OCI-LY1 (cell line): ENCODE measurements at regions not wholly inside any gene's neighbourhood (a gene's known extent, or its start where the extent isn't known, plus 50 kb on each side); places are given as distances from the start of the nearest gene placed in this dataset.

Experiments used
- CTCF ChIP-seq: fragments of 200-600 bp; sonication (generic), shearing (Covaris generic); IDR thresholded peaks from 2 replicates; pipeline ENCODE4 v1.5.1; 2017; ENCODE audit warnings: mild to moderate bottlenecking, antibody characterized with exemption, low read length, moderate library complexity, mixed read lengths
- EZH2 ChIP-seq: fragments of 200-600 bp; sonication (generic), shearing (Covaris generic); IDR thresholded peaks from 2 replicates; pipeline ENCODE4 v1.8.0; 2017; ENCODE audit warnings: borderline replicate concordance, mixed run types, mild to moderate bottlenecking, antibody characterized with exemption, low read length, moderate library complexity, mixed read lengths

- TF ChIP-seq CTCF (no peak), EZH2 (no peak)
Measured at GRCh38 chr3:174529298-174529697, 329.8 kb upstream of the NAALADL2 start.
